ENCODE measurements at regions not wholly inside any gene's neighbourhood (a gene's known extent, or its start where the extent isn't known, plus 50 kb on each side); places are given as distances from the start of the nearest gene placed in this dataset.

DNA sequence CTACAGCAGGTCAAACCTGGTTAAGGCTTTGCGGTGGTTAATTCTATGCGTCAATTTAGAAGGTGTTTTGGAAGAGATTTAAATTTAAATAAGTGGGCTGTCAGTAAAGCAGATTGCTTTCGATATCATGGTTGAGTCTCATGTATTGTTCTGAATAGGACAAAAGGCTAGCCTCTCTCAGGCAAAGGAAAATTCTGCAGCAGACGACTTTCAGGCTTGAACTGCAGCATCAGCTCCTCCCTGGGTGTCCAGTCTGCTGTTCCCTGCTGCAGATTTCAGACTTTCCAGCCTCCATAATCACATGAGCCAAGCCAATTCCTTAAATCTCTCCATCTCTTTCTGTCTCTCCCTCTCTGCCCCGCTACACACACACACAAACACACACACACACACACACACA lies 143.2 kb downstream of the TUSC7 start:
- no peak overlapping the region for H3K4me3 ChIP-seq (ENCODE audit: low read depth, low read length)
- H3K27me3 ChIP-seq (ENCODE audit: control insufficient read depth, insufficient read depth, low read length), result no peaks in the 10 kb centered on the region
- POLR2A ChIA-PET, result no interaction called here
- H3K27ac ChIP-seq (ENCODE audit: low read depth, low read length), result no peak overlapping the region
- CTCF ChIA-PET, result interaction anchor here (1.9 kb wide), 1 partner anchor 82 kb away, joined by 7 read pairs; no protein-coding TSS in a partner anchor
- no peaks in the 10 kb centered on the region for H3K9me3 ChIP-seq (ENCODE audit: control insufficient read depth, insufficient read depth, low read length)
- no peak for TF ChIP-seq CTCF (IDR thresholded peaks at IDR 0.05; ENCODE audit: low read depth, low read length)
- DNase-seq (ENCODE audit: low read depth, low spot score), result no peak

DNA sequence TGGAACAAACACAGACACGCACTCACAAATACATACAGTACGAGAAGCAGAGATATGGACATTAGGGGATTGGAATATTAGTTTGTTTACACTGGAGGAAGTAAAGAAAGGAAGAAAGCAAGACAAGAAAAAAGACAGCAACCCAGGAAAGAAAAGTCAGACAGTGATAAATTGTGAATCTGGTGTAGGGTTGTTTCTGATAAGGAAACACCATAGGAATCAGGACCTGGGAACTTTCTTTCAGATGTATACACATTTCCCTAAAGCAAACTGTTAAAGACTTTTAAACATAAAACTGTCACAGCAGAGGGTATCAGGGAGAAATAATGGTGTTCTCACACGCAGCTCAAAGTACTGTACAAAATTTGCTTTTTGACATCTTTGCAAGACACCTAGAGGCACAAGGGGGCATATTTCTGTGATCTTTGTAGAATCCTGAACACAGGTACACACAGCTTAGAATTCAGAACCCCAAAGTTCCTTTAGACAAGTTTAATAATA lies 153.7 kb downstream of the TUSC7 start:
- no peak for DNase-seq (ENCODE audit: low read depth, low spot score)
- ChIA-PET POLR2A (no interaction called here), CTCF (interaction anchor here (0.5 to 3.5 kb wide), 4 partner anchors 92 to 1771 kb away, joined by 3 to 15 read pairs (median 4); no protein-coding TSS in a partner anchor)
- no peak overlapping the region for H3K27ac ChIP-seq (ENCODE audit: low read depth, low read length)
- no peaks in the 10 kb centered on the region for H3K9me3 ChIP-seq (ENCODE audit: control insufficient read depth, insufficient read depth, low read length)
- no peaks in the 10 kb centered on the region for H3K27me3 ChIP-seq (ENCODE audit: control insufficient read depth, insufficient read depth, low read length)
- no peak overlapping the region for H3K4me3 ChIP-seq (ENCODE audit: low read depth, low read length)
- TF ChIP-seq CTCF (IDR thresholded peaks at IDR 0.05; ENCODE audit: low read depth, low read length), result no peak

DNA sequence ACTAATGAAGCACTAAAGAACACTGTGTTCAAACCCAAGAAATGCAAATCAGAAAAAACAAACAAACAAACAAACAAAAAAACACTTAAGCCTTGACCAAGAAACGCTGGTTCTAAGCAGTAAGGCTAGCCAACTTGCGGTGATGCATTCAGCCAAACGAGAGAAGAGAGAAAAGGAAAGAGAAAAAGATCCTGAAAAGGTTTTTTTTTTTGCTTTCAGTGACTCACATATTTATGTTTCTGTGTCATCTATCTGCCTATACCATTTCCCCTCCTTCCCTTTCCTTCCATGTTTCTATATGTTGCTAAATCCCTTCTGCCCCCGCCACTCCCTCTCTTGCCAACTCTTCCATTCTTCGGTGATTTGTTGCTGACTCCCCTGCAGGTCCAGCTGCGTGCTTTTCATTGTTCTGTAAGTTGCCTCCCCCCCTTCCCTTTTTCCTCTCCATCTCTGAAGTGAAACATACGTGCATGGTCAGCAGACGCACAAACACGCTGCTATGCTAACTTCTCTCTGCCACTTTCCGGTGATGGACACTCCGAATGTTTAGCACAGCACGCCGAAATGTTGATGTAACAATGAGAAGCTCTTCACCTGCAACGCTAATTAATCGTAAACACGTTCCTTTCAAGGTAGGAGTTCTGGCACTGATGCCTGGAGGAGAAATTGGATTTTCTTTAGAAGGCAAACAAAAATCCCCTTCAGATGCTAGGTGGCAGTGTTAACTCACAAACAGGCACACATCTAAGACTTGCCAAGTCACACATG lies 154.4 kb downstream of the TUSC7 start:
- DNase-seq (ENCODE audit: low read depth, low spot score), result peak; percentile 10
- Histone ChIP-seq H3K27me3 (ENCODE audit: control insufficient read depth, insufficient read depth, low read length) (no peaks in the 10 kb centered on the region), H3K4me3 (ENCODE audit: low read depth, low read length) (peak overlapping the region; percentile 64), H3K9me3 (ENCODE audit: control insufficient read depth, insufficient read depth, low read length) (no peaks in the 10 kb centered on the region), H3K27ac (ENCODE audit: low read depth, low read length) (no peak overlapping the region)
- TF ChIP-seq CTCF (IDR thresholded peaks at IDR 0.05; ENCODE audit: low read depth, low read length), result peak; percentile 65
- POLR2A ChIA-PET, result no interaction called here
- CTCF ChIA-PET, result interaction anchor here (0.5 to 3.5 kb wide), 14 partner anchors 50 to 1851 kb away, joined by 3 to 15 read pairs (median 4); no protein-coding TSS in a partner anchor

DNA sequence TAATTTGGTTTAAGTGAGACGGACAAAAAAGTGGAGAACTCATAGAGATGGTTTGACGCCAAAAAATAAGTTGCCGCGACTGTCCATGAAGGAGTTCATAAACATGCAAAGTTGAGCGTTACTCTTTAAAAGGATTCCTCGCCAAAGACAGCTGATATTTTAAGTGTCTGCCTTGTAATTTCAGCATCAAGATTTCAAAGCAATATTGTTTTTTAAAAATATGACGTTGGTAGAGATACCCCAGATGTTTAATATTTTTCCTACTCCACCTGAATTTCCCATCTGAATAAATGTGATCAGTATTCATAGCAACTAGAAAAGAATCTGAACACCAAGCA lies 155.0 kb downstream of the TUSC7 start:
- peak overlapping the region; percentile 64; the same call in 1 of the 2 replicates for H3K4me3 ChIP-seq (ENCODE audit: low read depth, low read length)
- TF ChIP-seq CTCF (IDR thresholded peaks at IDR 0.05; ENCODE audit: low read depth, low read length), result no peak
- no peak for DNase-seq (ENCODE audit: low read depth, low spot score)
- CTCF ChIA-PET, result interaction anchor here (0.7 to 3.5 kb wide), 9 partner anchors 51 to 1772 kb away, joined by 3 to 15 read pairs (median 4); no protein-coding TSS in a partner anchor
- H3K27me3 ChIP-seq (ENCODE audit: control insufficient read depth, insufficient read depth, low read length), result no peaks in the 10 kb centered on the region
- H3K27ac ChIP-seq (ENCODE audit: low read depth, low read length), result no peak overlapping the region
- no peaks in the 10 kb centered on the region for H3K9me3 ChIP-seq (ENCODE audit: control insufficient read depth, insufficient read depth, low read length)
- POLR2A ChIA-PET, result no interaction called here

DNA sequence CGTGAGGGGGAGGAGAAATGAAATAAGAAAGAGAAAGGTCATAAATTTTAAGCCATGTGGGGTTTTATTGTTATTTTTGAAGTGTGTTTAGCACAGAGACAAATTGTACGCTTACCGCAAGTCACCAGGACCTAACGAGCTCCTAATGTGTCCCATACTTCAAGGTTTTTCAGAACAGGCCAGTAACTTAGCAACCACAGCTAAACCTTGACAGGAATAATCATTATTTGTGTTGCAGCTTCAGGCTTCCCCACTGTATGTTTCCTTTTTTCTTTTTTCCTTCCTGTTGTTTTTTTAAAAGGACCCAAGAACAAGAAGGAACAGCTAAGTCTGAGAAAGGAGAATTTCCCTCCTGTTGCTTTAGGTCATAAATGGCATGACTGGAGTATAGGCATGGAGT lies 160.8 kb downstream of the TUSC7 start:
- Histone ChIP-seq H3K4me3 (ENCODE audit: low read depth, low read length) (no peak overlapping the region), H3K27ac (ENCODE audit: low read depth, low read length) (no peak overlapping the region), H3K9me3 (ENCODE audit: control insufficient read depth, insufficient read depth, low read length) (no peaks in the 10 kb centered on the region), H3K27me3 (ENCODE audit: control insufficient read depth, insufficient read depth, low read length) (no peaks in the 10 kb centered on the region)
- ChIA-PET CTCF (interaction anchor here (0.7 kb wide), 1 partner anchor 100 kb away, joined by 3 read pairs; no protein-coding TSS in a partner anchor), POLR2A (no interaction called here)
- no peak for DNase-seq (ENCODE audit: low read depth, low spot score)
- no peak for TF ChIP-seq CTCF (IDR thresholded peaks at IDR 0.05; ENCODE audit: low read depth, low read length)
